ENCODE measurements at regions not wholly inside any gene's neighbourhood (a gene's known extent, or its start where the extent isn't known, plus 50 kb on each side); places are given as distances from the start of the nearest gene placed in this dataset.

DNA sequence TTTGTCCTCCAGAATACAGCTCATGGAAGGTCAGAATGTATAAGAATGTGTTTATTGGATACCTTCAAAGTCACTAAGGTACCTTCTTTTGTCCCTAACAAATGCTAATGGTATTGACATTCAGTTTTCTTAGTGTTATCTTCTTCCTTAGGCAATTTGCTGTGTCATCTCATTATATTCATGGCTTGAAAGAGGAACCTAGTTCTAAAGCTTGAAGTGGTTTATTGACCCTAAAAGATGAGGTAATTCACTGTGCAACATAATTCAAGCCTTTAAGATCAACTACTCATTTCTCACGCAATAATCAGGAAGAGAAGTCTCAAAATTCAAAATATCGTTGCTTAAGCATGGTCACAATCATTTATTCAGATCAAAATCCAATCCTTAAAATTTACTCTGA lies 342.7 kb upstream of the RIOK2 start:
- Histone ChIP-seq H4K91ac (ENCODE audit: insufficient read depth, low read depth, low read length) (no peak overlapping the region), H3K23ac (ENCODE audit: low read depth, low read length) (no peak overlapping the region), H3K56ac (ENCODE audit: extremely low read depth, insufficient read depth, low read length) (no peak overlapping the region), H4K8ac (ENCODE audit: low read depth in 2 of 2, low read length in 2 of 2) (no peak overlapping the region), H3K36me3 (ENCODE audit: control insufficient read depth, insufficient read depth, low read length) (no peaks in the 10 kb centered on the region), H3K79me1 (ENCODE audit: low read depth in 1 of 2, low read length in 2 of 2) (no peaks in the 10 kb centered on the region), H3K4ac (ENCODE audit: low read depth, low read length) (no peak overlapping the region), H4K5ac (ENCODE audit: low read depth, low read length) (no peak overlapping the region), H3K4me3 (ENCODE audit: insufficient read depth, low read depth, low read length) (no peak overlapping the region), H2BK5ac (ENCODE audit: low read depth, low read length, poor library complexity, severe bottlenecking) (no peak overlapping the region), H3K27ac (ENCODE audit: insufficient read depth, low read length) (no peak overlapping the region), H2AK5ac (ENCODE audit: low read depth, low read length) (no peak overlapping the region), H2BK120ac (ENCODE audit: low read depth, low read length) (no peak overlapping the region), H3K18ac (ENCODE audit: low read depth, low read length) (no peak overlapping the region), H3K27me3 (ENCODE audit: control insufficient read depth, insufficient read depth, low read length) (no peaks in the 10 kb centered on the region; the same call in 1 of the 2 replicates), H2AK9ac (replicated peaks; ENCODE audit: low read depth, low read length, poor library complexity) (no peak overlapping the region), H2AFZ (replicated peaks; ENCODE audit: low read length, poor library complexity) (no peak overlapping the region), H2BK20ac (ENCODE audit: low read depth, low read length) (no peak overlapping the region), H3K9me3 (ENCODE audit: control insufficient read depth, insufficient read depth, low read length) (no peaks in the 10 kb centered on the region), H3K4me1 (ENCODE audit: control insufficient read depth, insufficient read depth, low read length) (0 out of 2 replicates have a peak, but pooled peaks cover 1% of the 10 kb centered on the region), H2BK15ac (ENCODE audit: low read depth, low read length) (no peak overlapping the region), H3K4me2 (ENCODE audit: low read depth, low read length) (no peak overlapping the region), H3K9me1 (ENCODE audit: insufficient read depth, low read length) (no peaks in the 10 kb centered on the region), H3K14ac (replicated peaks; ENCODE audit: low read depth, low read length) (no peak overlapping the region), H4K20me1 (ENCODE audit: insufficient read depth, low read length) (no peaks in the 10 kb centered on the region), H3K9ac (ENCODE audit: low read depth, low read length) (no peak overlapping the region)
- POLR2A ChIA-PET (ENCODE audit: unreplicated experiment): no interaction called here
- DNase-seq (no peak), ATAC-seq (ENCODE audit: low read depth) (no peak)
- TF ChIP-seq MXI1 (IDR thresholded peaks at IDR 0.05; ENCODE audit: borderline replicate concordance, low read depth, low read length) (no peak), BHLHE40 (IDR thresholded peaks at IDR 0.05; ENCODE audit: low read depth, low read length) (no peak), RAD21 (IDR thresholded peaks at IDR 0.05; ENCODE audit: low read length) (no peak), MAZ (IDR thresholded peaks at IDR 0.05; ENCODE audit: borderline replicate concordance, low read depth, low read length) (no peak), MAFK (IDR thresholded peaks at IDR 0.05; ENCODE audit: low read depth, low read length) (no peak), RCOR1 (IDR thresholded peaks at IDR 0.05; ENCODE audit: insufficient replicate concordance, low read length) (no peak), USF2 (IDR thresholded peaks at IDR 0.05; ENCODE audit: low read depth, low read length) (no peak), FOS (IDR thresholded peaks at IDR 0.05; ENCODE audit: low read depth, low read length) (no peak), POLR2A (IDR thresholded peaks at IDR 0.05; ENCODE audit: low read depth, low read length) (no peak), CEBPB (IDR thresholded peaks at IDR 0.05; ENCODE audit: low read depth, low read length) (no peak), RFX5 (IDR thresholded peaks at IDR 0.05; ENCODE audit: low read depth, low read length) (no peak), ELK1 (IDR thresholded peaks at IDR 0.05; ENCODE audit: borderline replicate concordance, low read depth, low read length) (no peak), SMC3 (IDR thresholded peaks at IDR 0.05; ENCODE audit: low read depth, low read length) (no peak), CHD1 (IDR thresholded peaks at IDR 0.05; ENCODE audit: low read depth, low read length) (no peak), NFE2L2 (IDR thresholded peaks at IDR 0.05; ENCODE audit: low read depth, low read length) (no peak)
- TF ChIP-seq, protein P1, sequence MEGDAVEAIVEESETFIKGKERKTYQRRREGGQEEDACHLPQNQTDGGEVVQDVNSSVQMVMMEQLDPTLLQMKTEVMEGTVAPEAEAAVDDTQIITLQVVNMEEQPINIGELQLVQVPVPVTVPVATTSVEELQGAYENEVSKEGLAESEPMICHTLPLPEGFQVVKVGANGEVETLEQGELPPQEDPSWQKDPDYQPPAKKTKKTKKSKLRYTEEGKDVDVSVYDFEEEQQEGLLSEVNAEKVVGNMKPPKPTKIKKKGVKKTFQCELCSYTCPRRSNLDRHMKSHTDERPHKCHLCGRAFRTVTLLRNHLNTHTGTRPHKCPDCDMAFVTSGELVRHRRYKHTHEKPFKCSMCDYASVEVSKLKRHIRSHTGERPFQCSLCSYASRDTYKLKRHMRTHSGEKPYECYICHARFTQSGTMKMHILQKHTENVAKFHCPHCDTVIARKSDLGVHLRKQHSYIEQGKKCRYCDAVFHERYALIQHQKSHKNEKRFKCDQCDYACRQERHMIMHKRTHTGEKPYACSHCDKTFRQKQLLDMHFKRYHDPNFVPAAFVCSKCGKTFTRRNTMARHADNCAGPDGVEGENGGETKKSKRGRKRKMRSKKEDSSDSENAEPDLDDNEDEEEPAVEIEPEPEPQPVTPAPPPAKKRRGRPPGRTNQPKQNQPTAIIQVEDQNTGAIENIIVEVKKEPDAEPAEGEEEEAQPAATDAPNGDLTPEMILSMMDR (conservative IDR thresholded peaks at IDR 0.05; ENCODE audit: low read depth, low read length): no peak
- no TSS peak for BruUV-seq (replicated peaks)
- CTCF ChIA-PET: no interaction called here
- in situ Hi-C loops (cut with MboI; ENCODE audit: low sequenced_read_pairs) (loop anchor here (25.0 kb wide), 1 partner anchor 1262 kb away; no protein-coding TSS in a partner anchor), dilution Hi-C loops (cut with HindIII; ENCODE audit: low sequenced_read_pairs, unreplicated experiment) (no loop called here), intact Hi-C loops (cut with micrococcal nuclease) (no loop called here)
- WGBS, 2 experiments (ENCODE audit: extremely low coverage in 2 of 2, insufficient read length in 1 of 2): no CpG with 5 or more reads among the region's 2 CpGs
